HG03280 (cell line): ENCODE measurements at regions not wholly inside any gene's neighbourhood (a gene's known extent, or its start where the extent isn't known, plus 50 kb on each side); places are given as distances from the start of the nearest gene placed in this dataset.
"Not testable (repeated sequence)": the region's sequence is repeated elsewhere in the genome, so short reads cannot be mapped to it uniquely, and the experiment has no call there.

Experiments used
- ATAC-seq: cut with Tn5 transposase; IDR thresholded peaks from one replicate; pipeline ENCODE4 v1.9.1; 2021; ENCODE audit warnings: mild to moderate bottlenecking, moderate library complexity; ENCODE audit not compliant: unreplicated experiment

DNA sequence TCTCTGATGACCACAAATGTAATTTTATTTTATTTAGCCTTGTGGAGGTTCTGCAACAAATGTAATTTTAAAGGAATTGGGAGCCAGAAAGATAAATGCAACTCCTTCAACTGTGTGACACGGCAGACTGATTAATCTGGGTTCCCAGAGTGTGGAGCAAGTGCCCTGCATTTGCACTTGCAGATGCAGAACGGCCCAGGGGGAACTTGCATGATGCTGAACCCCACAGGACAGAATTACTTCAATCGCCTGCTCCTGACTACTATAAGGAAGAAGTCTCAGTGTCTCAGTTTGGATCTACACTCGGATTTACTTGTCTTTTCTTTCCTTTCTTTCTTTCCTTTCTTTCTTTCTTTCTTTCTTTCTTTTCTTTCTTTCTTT lies 107.2 kb upstream of the ACBD5 start:
- not testable (repeated sequence) for ATAC-seq

DNA sequence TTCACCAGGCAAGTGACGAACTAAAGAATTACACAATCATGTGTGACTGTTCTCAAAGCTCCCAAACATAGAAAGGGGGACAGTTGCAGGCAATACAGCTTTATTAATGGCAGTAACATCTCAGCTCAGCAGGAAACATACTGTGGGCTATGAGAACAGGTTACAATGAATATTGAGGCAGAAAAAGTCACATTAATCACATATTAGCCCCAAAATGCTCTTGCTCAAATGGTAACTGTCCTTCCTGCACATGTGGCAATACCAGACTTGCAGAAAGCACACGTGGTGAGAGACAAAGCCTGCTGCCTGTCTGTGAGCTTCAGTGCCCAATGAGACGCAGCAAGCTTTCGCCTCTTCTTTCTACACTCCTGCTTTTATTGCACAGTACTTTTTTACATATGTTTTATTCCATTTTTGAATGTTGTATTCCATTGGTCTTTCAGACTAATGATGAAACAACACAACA lies 104.9 kb upstream of the ACBD5 start:
- peak; percentile 65 for ATAC-seq

DNA sequence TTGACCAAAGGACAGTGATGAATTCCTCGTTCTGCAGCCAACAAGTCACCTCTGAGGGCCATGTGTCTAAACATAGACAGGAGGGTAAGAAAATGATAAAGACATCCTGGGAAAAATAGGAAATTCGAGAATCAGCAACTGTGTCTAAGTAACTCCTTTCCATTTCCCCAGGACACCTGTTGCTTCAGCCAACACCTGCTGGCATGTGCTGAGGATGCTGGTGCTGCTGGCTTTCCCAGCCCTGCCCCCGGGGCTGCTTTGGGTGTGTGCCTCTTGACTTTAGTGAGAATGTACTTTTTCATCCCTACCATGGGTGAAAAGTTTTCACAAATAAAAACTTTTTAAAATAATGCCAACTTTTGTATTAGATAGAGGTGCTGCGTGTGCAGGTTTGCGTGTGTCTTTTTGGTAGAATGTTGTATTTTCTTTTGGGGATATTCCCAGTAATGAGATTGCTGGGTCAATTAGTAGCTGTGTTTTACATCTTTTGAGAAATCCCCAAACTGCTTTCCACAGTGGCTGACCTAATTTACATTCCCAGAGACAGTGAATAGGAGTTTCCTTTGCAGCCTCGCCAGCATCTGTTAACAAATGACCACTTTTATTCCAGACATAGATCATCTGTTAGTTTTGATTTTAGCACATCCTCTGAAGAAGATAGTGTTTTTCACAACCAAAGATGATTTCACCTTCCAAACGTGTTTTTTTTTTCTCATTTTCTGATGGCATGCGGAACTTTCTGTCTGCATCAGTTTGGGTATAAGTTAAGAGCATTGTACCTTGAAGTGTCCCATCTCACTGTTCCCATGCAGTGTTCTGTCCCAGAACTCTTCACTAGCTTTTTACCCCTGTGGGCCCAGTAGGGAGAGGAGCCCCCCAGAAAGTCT lies 104.2 kb upstream of the ACBD5 start:
- ATAC-seq, result peak; percentile 32

DNA sequence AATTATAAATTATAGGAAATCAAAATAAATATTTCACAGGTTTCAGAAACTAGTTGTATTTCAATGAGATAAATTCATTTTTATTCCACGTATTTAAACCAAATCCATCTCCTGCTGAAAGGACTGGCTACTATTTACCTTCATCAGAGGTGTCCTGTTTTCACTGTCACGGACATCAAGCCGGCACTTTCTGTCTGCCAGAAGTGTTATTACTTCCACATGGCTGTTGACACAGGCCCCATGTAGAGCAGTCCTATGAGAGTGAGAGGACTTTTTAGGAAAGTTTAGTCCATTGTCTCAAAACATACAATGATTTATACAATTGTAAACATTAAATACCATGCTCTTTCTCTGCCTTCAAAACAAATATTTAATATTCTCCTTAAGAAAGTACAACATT lies 100.4 kb upstream of the ACBD5 start:
- no peak for ATAC-seq

DNA sequence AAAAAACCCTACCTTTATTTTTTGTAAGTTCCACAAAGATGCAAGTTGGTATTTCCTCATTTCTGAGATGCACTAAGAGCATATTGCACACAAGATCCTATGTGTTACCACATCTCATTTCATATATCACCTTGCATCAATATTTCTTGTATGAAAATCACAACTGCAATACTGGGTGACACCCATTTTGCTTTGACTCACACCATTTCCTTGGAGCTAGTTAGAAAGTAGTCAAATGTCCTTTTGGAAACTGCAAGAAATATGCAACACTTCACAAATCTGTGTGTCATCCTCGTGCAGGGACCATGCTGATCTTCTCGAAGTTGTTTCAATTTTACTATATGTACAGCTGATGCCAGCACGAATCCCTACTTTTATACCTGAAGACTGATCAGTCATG lies 94.6 kb upstream of the ACBD5 start:
- ATAC-seq, result not testable (repeated sequence)

DNA sequence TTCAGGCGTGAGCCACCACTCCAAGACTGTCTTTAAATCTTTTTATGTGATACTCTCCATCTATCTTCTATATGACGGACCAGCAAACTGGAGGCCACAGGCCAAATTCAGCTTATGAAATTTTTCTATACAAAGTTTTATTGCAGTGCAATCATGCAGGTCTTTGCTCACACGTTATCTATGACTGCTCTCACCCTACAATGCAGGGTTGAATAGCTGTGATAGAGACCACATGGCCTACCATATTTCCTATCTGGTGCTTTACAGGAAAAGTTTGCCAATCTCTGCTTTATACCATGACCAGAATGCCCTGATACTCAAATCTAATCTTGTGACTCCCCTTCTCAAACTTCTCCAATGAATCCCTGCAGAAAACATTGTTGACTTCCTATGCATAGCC lies 89.5 kb upstream of the ACBD5 start:
- ATAC-seq, result no peak

DNA sequence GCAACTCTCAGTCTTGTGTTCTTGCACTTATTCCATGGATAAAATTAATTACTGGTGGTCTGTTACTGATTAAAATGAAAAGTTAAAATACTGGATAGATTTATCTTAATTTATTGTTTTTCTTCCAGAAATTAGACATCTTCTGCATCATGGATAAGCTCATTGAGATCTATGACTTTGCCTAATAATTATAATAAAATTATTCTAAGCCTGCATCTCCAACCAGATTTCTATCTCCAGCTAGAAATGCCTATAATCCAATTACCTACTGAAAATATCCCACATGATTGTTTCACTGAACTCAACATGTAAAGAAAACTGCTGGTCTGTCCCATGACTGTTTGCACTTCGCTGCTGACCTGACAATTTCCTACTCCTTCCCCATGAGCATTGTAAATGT lies 88.3 kb upstream of the ACBD5 start:
- ATAC-seq, result no peak

DNA sequence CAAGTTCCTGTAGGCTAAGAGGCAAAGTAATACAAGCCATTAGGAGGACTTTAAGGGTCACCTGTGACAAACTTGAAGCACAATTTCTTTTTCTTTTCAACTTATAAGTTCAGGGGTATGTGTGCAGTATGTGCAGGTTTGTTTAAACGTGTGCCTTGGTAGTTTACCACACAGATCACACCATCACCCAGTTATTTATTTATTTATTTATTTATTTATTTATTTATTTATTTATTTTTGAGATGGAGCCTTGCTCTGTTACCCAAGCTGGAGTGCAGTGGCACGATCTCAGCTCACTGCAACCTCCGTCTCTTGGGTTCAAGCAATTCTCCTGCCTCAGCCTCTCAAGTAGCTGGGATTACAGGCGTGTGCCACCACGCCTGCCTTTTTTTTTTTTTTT lies 86.2 kb upstream of the ACBD5 start:
- not testable (repeated sequence) for ATAC-seq

DNA sequence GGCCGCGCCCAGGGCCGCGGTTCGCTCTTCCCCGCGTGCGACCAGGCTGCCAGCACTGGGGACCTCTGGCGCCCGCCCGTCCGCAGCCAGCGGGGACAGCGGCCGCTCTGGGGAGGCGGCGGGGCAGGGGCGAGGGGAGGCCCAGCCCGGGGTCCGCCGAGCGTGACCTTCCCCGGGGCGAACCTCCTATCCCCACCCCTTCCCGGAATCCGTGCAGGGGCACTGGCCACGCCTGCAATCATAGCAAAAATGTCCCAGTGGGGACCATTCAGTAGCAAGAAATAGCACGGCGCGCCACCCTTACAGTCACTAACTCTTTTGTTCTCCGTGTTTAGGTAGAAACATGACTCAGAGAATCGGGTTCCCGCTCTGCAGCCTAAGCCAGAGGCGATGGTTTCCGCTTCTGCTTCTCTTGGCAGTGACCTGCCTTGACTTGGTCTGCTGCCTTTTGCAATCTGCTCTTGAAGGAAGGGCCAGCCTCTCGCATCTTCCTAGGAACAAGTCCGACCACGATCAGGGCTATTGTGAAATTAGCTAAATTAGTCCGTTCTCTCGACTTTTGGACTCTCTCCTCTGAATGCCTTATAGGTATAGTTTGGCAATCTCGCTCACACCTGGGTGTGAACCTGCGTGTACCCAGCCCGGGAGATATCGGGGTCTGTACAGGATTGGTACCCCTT lies 79.3 kb upstream of the ACBD5 start:
- peak; percentile 64 for ATAC-seq

DNA sequence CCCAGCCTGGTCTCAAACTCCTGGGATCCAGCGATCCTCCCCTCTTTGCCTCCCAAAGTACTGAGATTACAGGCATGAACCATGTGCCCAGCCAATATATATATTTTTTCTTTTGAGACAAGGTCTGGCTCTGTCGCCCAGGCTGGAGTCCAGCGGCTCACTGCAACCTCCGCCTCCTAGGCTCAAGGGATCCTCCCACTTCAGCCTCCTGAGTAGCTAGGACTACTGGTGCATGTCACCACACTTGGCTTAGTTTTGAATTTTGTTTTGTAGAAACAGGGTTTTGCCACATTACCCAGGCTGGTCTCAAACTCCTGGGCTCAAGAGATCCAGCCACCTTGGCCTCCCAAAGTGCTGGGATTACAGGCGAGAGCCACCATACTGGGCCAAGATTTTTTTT lies 78.5 kb upstream of the ACBD5 start:
- not testable (repeated sequence) for ATAC-seq

DNA sequence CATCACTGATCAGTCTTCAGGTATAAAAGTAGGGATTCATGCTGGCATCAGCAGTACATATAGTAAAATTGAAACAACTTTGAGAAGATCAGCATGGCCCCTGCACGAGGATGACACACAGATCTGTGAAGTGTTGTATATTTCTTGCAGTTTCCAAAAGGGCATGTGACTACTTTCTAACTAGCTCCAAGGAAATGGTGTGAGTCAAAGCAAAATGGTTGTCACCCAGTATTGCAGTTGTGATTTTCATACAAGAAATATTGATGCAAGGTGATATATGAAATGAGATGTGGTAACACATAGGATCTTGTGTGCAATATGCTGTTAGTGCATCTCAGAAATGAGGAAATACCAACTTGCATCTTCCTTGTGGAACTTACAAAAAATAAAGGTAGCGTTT lies 74.5 kb upstream of the ACBD5 start:
- ATAC-seq, result not testable (repeated sequence)

DNA sequence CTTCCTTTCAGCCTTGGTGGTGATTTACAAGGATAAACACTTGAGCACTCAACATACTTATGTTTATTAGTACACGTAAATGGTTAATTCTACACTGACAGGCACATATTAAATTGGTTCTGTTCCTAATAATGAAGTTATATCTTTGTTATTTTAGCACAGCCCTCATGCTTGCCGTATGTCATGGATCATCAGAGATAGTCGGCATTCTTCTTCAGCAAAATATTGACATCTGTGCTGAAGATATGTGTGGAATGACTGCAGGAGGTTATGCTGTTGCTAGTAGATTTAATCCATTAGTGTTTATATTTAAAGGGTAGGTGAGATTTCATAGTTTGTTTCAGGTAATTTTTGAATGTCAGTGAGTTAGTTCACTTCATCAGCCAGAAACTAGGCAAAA lies 73.0 kb upstream of the ACBD5 start:
- ATAC-seq, result not testable (repeated sequence)

DNA sequence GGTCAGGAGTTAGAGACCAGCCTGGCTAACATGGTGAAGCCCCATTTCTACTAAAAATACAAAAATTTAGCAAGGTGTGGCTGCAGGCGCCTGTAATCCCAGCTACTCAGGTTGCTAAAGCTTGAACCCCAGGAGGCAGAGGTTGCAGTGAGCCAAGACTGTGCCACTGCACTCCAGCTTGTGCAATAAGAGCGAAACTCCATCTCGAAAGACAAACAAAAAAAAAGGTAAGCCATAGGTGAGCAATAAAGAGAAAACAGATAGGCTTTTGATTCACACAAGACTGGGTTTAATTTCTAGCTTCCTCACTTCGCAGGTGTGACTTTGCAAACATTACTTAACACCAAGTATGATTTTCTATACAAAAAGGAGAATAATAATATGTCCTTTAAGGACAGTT lies 72.3 kb upstream of the ACBD5 start:
- no peak for ATAC-seq

DNA sequence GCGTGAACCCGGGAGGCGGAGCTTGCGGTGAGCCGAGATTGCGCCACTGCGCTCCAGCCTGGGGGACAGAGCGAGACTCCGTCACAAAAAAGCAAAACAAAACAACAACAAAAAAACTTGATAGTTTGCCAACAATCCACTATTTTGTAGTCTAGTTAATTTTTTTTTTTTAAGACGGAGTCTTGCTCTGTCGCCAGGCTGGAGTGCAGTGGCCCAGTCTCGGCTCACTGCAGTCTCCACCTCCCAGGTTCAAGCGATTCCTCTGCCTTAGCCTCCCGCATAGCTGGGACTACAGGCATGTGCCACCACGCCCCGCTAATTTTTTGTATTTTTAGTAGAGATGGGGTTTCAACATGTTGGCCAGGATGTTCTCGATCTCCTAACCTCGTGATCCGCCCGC lies 71.2 kb upstream of the ACBD5 start:
- ATAC-seq, result not testable (repeated sequence)

DNA sequence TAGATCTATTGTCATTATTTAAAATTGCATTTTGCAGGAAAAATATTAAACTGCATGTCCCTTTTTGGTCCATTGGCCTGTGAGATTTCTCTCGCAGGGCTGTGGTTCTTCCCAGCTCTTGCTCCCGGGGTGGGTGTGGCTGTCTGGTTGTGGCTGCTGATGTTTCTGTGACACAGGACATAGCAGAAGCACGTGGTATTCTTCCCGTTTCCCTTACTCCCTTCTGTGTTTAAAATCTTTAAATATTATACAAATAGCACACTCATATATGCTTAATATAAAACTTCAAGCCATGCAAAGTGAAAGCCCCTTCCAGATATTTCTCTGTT lies 57.9 kb upstream of the ACBD5 start:
- ATAC-seq, result not testable (repeated sequence)

DNA sequence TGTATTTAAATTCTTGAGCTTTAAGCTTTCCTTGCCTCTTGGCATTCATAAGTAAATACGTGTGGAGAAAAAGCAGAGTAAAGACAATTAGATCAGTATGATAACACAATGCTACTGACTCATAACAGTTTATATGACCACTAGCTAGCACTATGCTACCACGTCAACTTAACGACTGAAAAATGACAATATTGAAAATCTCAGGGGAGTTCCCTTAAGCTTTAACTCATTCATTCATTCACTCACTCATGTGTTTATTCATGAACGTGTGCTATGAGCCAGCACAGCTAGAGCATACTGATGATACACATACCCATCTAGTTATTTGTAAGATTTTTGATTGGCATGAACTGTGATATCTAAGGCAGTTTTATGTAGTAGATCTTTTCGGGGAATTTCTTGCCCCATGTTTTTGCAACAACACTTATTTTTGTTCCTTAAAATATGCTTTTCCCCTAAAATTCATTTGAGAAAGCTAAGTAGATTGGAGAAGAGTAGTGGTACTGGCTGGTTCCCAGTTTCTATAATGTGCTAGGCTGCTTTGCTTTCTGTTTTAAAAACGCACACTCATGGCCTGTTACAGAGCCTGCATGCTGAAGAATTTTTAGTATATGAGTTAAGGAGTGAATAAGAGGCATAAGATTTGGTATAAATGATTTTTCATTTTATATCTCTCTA lies 57.4 kb upstream of the ACBD5 start:
- no peak for ATAC-seq

DNA sequence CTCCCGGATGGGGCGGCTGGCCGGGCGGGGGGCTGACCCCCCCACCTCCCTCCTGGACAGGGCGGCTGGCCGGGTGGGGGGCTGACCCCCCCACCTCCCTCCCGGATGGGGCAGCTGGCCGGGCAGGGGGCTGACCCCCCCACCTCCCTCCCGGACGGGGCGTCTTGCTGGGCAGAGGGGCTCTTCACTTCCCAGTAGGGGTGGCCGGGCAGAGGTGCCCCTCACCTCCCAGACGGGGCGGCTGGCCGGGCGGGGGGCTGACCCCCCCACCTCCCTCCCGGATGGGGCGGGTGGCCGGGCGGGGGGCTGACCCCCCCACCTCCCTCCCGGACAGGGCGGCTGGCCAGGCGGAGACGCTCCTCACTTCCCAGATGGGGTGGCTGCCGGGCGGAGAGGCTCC lies 55.7 kb upstream of the ACBD5 start:
- not testable (repeated sequence) for ATAC-seq

DNA sequence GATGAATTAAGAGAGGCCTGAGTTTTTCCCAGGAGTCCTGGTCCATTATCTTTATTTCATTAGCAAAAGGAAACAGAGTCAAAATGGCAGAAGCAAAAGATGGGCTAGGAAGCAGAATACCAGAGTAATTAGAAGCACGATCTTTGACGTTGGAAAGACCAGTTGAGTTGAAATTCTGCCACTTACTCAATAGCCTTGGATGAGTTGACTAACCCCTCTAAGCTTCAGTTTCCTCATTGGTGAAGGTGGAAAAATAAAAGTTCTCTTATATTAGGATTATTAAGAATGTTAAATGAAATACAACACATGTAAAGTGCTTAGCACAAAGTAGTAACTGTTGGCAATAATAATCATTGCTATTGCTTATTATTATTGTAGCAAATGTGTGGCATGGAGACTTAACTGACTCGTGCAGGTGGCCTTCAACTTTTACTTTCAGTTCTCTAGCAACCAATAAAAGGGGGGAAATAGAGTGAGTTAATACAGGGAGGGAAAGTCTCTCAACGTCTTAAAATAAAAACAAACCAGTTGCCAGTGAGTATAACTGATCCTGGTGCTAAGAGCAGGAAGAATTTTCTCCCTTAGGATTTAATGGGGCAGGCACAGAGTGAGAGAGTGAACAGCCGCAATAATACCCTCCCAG lies 50.8 kb upstream of the ACBD5 start:
- ATAC-seq, result not testable (repeated sequence)
